A549 (cell line): ENCODE measurements at regions not wholly inside any gene's neighbourhood (a gene's known extent, or its start where the extent isn't known, plus 50 kb on each side); places are given as distances from the start of the nearest gene placed in this dataset.
A peak's percentile ranks its signal among the peaks of the same experiment; 100 is the strongest.

Experiments used
- ATAC-seq, 2 experiments: fragments of 200-7000 bp in 1 of 2; fragments of >200 bp in 1 of 2; cut with Nextera tagmentation in 1 of 2; cut with Tn5 transposase in 1 of 2; 3 replicates each; pipeline versions ENCODE4 v1.8.0 to v1.9.1; 2018 to 2020; ENCODE audit warnings: mild to moderate bottlenecking in 1 of 2, moderate library complexity in 1 of 2
- CTCF ChIA-PET: fragments of 300-600 bp; sonication (Branson Sonifier 250); formaldehyde crosslinking; extraction: SDS; loops from one replicate; lab custom pipeline; 2021; ENCODE audit warnings: antibody characterized with exemption, inconsistent platforms; lab: Yijun Ruan, JAX
- POLR2A ChIA-PET: fragments of 350-600 bp; formaldehyde crosslinking; extraction: SDS; loops from one replicate; lab custom pipeline; 2021; ENCODE audit warnings: antibody characterized with exemption, inconsistent platforms; lab: Yijun Ruan, JAX
- DNase-seq, 2 experiments: peaks; one replicate each; pipeline versions ENCODE4 v3.0.0 to v3.0.0-alpha.2; 2011 to 2016; ENCODE audit warnings: low read depth in 1 of 2, low spot score in 1 of 2
- FAIRE-seq: peaks from 2 replicates; lab custom pipeline; 2011; peaks lifted over from hg19 to GRCh38; lab: Jason Lieb, UNC
- H3K27ac ChIP-seq, 2 experiments: fragments of >200 bp; sonication (Bioruptor Twin); formaldehyde crosslinking; 3 replicates each; pipeline ENCODE4 v1.5.1; 2016 to 2017
- H3K4me1 ChIP-seq: fragments of >200 bp; sonication (Bioruptor Twin); formaldehyde crosslinking; 3 replicates; pipeline ENCODE4 v1.6.1; 2016
- H3K4me2 ChIP-seq: fragments of >200 bp; sonication (Bioruptor Twin); formaldehyde crosslinking; 3 replicates; pipeline ENCODE4 v1.6.1; 2016
- H3K4me3 ChIP-seq: fragments of >200 bp; sonication (Bioruptor Twin); formaldehyde crosslinking; 3 replicates; pipeline ENCODE4 v1.5.1; 2016
- H3K9me3 ChIP-seq: fragments of >200 bp; sonication (Bioruptor Twin); formaldehyde crosslinking; 3 replicates; pipeline ENCODE4 v1.6.1; 2016
- CBX8 ChIP-seq: fragments of 200-600 bp; sonication (generic); IDR thresholded peaks from 2 replicates; pipeline ENCODE4 v1.6.1; 2016
- CHD4 ChIP-seq: fragments of 200-600 bp; sonication (generic); IDR thresholded peaks from 2 replicates; pipeline ENCODE4 v1.6.1; 2016; ENCODE audit warnings: antibody characterized with exemption, mild to moderate bottlenecking, borderline replicate concordance
- EP300 ChIP-seq, 2 experiments: fragments of >200 bp; sonication (Bioruptor Twin); formaldehyde crosslinking; IDR thresholded peaks; 2 replicates in 1 of 2; 3 replicates in 1 of 2; pipeline ENCODE4 v1.6.1; 2016 to 2017
- HDAC2 ChIP-seq: fragments of 200-600 bp; sonication (generic); IDR thresholded peaks from 2 replicates; pipeline ENCODE4 v1.6.1; 2016
- HEYL ChIP-seq: fragments of 250-450 bp; sonication (Bioruptor Pico); IDR thresholded peaks from 2 replicates; pipeline ENCODE4 v1.8.0; 2021; ENCODE audit warnings: mild to moderate bottlenecking, moderate library complexity
- HOXA7 ChIP-seq: fragments of 250-450 bp; sonication (Bioruptor Pico); IDR thresholded peaks from 2 replicates; pipeline ENCODE4 v1.5.0; 2020; ENCODE audit warnings: mild to moderate bottlenecking, moderate library complexity
- HOXB5 ChIP-seq: fragments of 250-450 bp; sonication (Bioruptor Pico); IDR thresholded peaks from 2 replicates; pipeline ENCODE4 v1.5.0; 2020; ENCODE audit warnings: mild to moderate bottlenecking, moderate library complexity
- KDM1A ChIP-seq: fragments of 200-600 bp; sonication (generic); IDR thresholded peaks from 2 replicates; pipeline ENCODE4 v1.6.1; 2016; ENCODE audit warnings: low read depth, mild to moderate bottlenecking
- KDM5A ChIP-seq: fragments of 200-600 bp; sonication (generic); IDR thresholded peaks from 2 replicates; pipeline ENCODE4 v1.6.1; 2016; ENCODE audit warnings: antibody characterized with exemption, mild to moderate bottlenecking
- MYC ChIP-seq: IDR thresholded peaks from 2 replicates; pipeline ENCODE4 v1.6.1; 2012; ENCODE audit warnings: mild to moderate bottlenecking, inconsistent platforms, low read length, improper control_type of control experiment, borderline replicate concordance
- NR3C1 ChIP-seq: fragments of >200 bp; sonication (Bioruptor Twin); formaldehyde crosslinking; IDR thresholded peaks from 3 replicates; pipeline ENCODE4 v1.6.1; 2017
- RAD21 ChIP-seq, 2 experiments: fragments of >200 bp in 1 of 2; sonication (Bioruptor Twin) in 1 of 2; formaldehyde crosslinking in 1 of 2; IDR thresholded peaks in 1 of 2; conservative IDR thresholded peaks in 1 of 2; 2 replicates in 1 of 2; 3 replicates in 1 of 2; pipeline ENCODE4 v1.6.1; 2012 to 2018; ENCODE audit warnings: inconsistent platforms in 1 of 2
- SREBF2 ChIP-seq: fragments of 450-650 bp; IDR thresholded peaks from 2 replicates; pipeline ENCODE4 v1.6.1; 2014; ENCODE audit warnings: mild to moderate bottlenecking, moderate library complexity
- TFCP2L1 ChIP-seq: fragments of 250-450 bp; sonication (Bioruptor Pico); IDR thresholded peaks from 2 replicates; pipeline ENCODE4 v1.5.0; 2021; ENCODE audit warnings: mild to moderate bottlenecking
- ZSCAN20 ChIP-seq: fragments of 250-450 bp; sonication (Bioruptor Pico); IDR thresholded peaks from 2 replicates; pipeline ENCODE4 v1.8.0; 2022; ENCODE audit warnings: mild to moderate bottlenecking, moderate library complexity
- WGBS: methylation state at CpG from one replicate; pipeline ENCODE4 v1.1.6; 2017; ENCODE audit errors: missing lambda C conversion rate; 5-methylcytosine and 5-hydroxymethylcytosine counted together
- TF ChIP-seq, protein P1 (sequence below): IDR thresholded peaks from 2 replicates; pipeline ENCODE4 v1.6.1; 2012
- TF ChIP-seq, protein P2 (sequence below): IDR thresholded peaks from 2 replicates; pipeline ENCODE4 v1.6.1; 2012
- TF ChIP-seq, protein P3 (sequence below): fragments of 200-600 bp; sonication (generic); IDR thresholded peaks from 2 replicates; pipeline ENCODE4 v1.6.1; 2016; ENCODE audit warnings: antibody characterized with exemption, mild to moderate bottlenecking, moderate library complexity
- TF ChIP-seq, protein P4 (sequence below): fragments of 250-450 bp; sonication (Bioruptor Pico); IDR thresholded peaks from 2 replicates; pipeline ENCODE4 v1.5.0; 2020; ENCODE audit warnings: low read depth, mild to moderate bottlenecking, moderate library complexity
- TF ChIP-seq, protein P5 (sequence below): fragments of >200 bp; sonication (Bioruptor Twin); formaldehyde crosslinking; IDR thresholded peaks from 3 replicates; pipeline ENCODE4 v1.6.1; 2016

DNA sequence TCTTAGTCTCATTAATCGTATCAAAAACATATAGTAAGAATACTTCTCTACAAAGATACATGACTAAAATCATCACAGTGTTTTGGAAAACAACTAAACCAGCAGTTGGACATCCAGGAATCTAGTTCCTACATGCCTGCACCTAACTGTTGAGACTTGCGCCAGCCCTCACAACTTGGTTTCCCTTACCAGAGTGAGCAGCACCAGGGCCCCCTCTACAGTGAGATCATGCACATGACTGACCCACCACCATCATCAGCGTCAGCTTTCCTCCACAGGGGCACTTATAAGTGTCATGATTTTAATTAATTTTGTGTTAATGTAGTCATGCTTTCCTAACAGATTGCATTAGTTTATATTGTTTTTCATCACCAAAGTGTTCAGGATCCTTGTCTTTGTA is 1322.0 kb downstream of the EFNB2 start:
- no peak overlapping the region for H3K4me3 ChIP-seq
- no peaks in the 10 kb centered on the region for H3K4me1 ChIP-seq
- no peak for FAIRE-seq
- 28% methylated on average over 3 of the region's 3 CpGs for WGBS
- H3K27ac ChIP-seq: no peak overlapping the region
- ChIA-PET POLR2A (no interaction called here), CTCF (no interaction called here)
- TF ChIP-seq RAD21 (conservative IDR thresholded peaks at IDR 0.05 in 1 of 2, IDR thresholded peaks at IDR 0.05 in 1 of 2): no peak
- H3K9me3 ChIP-seq: no peaks in the 10 kb centered on the region
- no peak for ATAC-seq
- H3K4me2 ChIP-seq: no peak overlapping the region
- DNase-seq: no peak

DNA sequence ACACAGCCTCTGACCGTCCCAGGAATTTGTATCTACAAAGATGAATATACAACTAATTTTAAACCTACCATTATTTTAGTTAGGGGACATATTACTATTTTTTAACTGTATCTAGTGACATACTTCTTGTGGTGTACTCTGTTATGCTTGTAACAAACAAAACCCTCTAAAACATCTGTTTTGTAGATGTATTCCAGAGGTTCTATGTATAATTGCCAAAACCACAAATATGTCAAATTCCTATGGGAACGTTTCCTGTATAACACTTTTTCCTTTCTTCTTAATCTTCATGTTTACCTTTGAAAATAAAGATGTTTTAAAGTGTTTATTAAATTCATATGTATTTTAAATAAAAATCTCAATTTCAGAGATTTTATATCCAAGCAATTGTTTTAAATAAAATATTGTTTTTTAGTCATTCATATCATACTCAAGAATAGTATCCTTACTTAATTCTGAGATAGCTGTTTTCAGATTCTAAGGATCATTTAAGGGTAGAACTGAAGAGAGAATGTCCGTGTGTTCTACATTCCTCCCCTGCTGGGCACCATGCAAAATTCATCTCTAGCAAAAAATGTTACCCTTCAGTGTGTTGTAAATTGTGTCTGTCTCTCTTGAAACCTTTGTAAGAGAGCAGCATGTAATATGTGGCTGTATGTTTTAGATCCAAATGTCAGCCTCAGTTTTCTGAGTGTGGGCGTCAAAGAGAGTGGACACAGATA is 1327.7 kb downstream of the EFNB2 start:
- CTCF ChIA-PET: no interaction called here
- H3K9me3 ChIP-seq: no peaks in the 10 kb centered on the region
- no peak for ATAC-seq
- H3K27ac ChIP-seq: no peak overlapping the region
- H3K4me2 ChIP-seq: no peak overlapping the region
- 24% methylated on average over 3 of the region's 4 CpGs for WGBS
- POLR2A ChIA-PET: no interaction called here
- DNase-seq: no peak
- no peak overlapping the region for H3K4me3 ChIP-seq
- no peak for FAIRE-seq
- TF ChIP-seq, protein P1, sequence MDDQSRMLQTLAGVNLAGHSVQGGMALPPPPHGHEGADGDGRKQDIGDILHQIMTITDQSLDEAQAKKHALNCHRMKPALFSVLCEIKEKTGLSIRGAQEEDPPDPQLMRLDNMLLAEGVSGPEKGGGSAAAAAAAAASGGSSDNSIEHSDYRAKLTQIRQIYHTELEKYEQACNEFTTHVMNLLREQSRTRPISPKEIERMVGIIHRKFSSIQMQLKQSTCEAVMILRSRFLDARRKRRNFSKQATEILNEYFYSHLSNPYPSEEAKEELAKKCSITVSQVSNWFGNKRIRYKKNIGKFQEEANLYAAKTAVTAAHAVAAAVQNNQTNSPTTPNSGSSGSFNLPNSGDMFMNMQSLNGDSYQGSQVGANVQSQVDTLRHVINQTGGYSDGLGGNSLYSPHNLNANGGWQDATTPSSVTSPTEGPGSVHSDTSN: no peak
- no peak for TF ChIP-seq HOXB5 (CRISPR knock-in tag)
- no peak for TF ChIP-seq CHD4
- TF ChIP-seq, protein P2, sequence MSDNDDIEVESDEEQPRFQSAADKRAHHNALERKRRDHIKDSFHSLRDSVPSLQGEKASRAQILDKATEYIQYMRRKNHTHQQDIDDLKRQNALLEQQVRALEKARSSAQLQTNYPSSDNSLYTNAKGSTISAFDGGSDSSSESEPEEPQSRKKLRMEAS: no peak
- no peak for TF ChIP-seq HOXA7 (CRISPR knock-in tag)
- TF ChIP-seq, protein P3, sequence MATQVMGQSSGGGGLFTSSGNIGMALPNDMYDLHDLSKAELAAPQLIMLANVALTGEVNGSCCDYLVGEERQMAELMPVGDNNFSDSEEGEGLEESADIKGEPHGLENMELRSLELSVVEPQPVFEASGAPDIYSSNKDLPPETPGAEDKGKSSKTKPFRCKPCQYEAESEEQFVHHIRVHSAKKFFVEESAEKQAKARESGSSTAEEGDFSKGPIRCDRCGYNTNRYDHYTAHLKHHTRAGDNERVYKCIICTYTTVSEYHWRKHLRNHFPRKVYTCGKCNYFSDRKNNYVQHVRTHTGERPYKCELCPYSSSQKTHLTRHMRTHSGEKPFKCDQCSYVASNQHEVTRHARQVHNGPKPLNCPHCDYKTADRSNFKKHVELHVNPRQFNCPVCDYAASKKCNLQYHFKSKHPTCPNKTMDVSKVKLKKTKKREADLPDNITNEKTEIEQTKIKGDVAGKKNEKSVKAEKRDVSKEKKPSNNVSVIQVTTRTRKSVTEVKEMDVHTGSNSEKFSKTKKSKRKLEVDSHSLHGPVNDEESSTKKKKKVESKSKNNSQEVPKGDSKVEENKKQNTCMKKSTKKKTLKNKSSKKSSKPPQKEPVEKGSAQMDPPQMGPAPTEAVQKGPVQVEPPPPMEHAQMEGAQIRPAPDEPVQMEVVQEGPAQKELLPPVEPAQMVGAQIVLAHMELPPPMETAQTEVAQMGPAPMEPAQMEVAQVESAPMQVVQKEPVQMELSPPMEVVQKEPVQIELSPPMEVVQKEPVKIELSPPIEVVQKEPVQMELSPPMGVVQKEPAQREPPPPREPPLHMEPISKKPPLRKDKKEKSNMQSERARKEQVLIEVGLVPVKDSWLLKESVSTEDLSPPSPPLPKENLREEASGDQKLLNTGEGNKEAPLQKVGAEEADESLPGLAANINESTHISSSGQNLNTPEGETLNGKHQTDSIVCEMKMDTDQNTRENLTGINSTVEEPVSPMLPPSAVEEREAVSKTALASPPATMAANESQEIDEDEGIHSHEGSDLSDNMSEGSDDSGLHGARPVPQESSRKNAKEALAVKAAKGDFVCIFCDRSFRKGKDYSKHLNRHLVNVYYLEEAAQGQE: no peak
- no peak for TF ChIP-seq MYC
- TF ChIP-seq, protein P4, sequence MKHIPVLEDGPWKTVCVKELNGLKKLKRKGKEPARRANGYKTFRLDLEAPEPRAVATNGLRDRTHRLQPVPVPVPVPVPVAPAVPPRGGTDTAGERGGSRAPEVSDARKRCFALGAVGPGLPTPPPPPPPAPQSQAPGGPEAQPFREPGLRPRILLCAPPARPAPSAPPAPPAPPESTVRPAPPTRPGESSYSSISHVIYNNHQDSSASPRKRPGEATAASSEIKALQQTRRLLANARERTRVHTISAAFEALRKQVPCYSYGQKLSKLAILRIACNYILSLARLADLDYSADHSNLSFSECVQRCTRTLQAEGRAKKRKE (CRISPR knock-in tag): no peak
- no peak for TF ChIP-seq TFCP2L1 (CRISPR knock-in tag)
- no peak for TF ChIP-seq HEYL
- no peak for TF ChIP-seq KDM5A
- no peak for TF ChIP-seq KDM1A
- no peak for TF ChIP-seq NR3C1
- H3K4me1 ChIP-seq: no peaks in the 10 kb centered on the region

DNA sequence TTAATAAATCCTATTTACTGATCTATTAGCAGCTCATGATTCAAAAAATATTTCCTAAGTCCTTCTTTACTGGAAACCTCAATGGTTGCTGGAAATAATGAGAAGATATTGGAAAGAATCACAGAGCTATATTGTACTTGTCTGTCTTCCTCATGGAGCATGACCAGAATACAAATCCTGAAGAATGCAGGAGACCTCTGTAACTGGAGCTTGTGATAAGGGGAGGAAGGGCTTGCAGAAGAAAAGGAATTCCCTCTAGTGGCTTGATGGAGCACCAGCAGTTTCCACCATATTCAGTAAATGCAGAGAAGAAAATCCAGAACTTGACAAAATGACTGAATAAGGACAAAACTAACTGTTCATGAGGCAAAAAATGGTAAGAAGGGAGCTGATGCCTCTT is 1333.1 kb downstream of the EFNB2 start:
- Histone ChIP-seq H3K27ac (no peak overlapping the region), H3K9me3 (no peaks in the 10 kb centered on the region), H3K4me2 (no peak overlapping the region), H3K4me3 (no peak overlapping the region), H3K4me1 (no peaks in the 10 kb centered on the region)
- DNase-seq (peak in 1 of 2 experiments; percentile 3), FAIRE-seq (no peak), ATAC-seq (no peak)
- TF ChIP-seq, protein P4 (CRISPR knock-in tag): no peak
- TF ChIP-seq, protein P1: no peak
- TF ChIP-seq HOXA7 (CRISPR knock-in tag) (no peak), CBX8 (no peak), HDAC2 (no peak), EP300 (IDR thresholded peaks at IDR 0.05) (no peak), ZSCAN20 (CRISPR knock-in tag) (no peak), CHD4 (no peak), SREBF2 (no peak)
- TF ChIP-seq, protein P5, sequence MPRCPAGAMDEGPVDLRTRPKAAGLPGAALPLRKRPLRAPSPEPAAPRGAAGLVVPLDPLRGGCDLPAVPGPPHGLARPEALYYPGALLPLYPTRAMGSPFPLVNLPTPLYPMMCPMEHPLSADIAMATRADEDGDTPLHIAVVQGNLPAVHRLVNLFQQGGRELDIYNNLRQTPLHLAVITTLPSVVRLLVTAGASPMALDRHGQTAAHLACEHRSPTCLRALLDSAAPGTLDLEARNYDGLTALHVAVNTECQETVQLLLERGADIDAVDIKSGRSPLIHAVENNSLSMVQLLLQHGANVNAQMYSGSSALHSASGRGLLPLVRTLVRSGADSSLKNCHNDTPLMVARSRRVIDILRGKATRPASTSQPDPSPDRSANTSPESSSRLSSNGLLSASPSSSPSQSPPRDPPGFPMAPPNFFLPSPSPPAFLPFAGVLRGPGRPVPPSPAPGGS: no peak
- POLR2A ChIA-PET: no interaction called here
- CTCF ChIA-PET: interaction anchor here (0.6 to 1.4 kb wide), 2 partner anchors 63 kb away, joined by 3 read pairs; no protein-coding TSS in a partner anchor
